Lower leg skin (tissue), 4 donors: ENCODE measurements at regions not wholly inside any gene's neighbourhood (a gene's known extent, or its start where the extent isn't known, plus 50 kb on each side); places are given as distances from the start of the nearest gene placed in this dataset.

Experiments used
- DNase-seq, 2 donors: peaks; one replicate each; pipeline ENCODE4 v3.0.0-alpha.2; 2019; ENCODE audit warnings: low spot score in 2 of 2
- H3K4me3 ChIP-seq: fragments of 200-600 bp; sonication (generic); 2 replicates; pipeline ENCODE4 v1.5.1; 2017; ENCODE audit warnings: mild to moderate bottlenecking, low read depth; ENCODE audit not compliant: poor library complexity, severe bottlenecking
- POLR2A ChIP-seq, 2 donors: fragments of 450-650 bp; IDR thresholded peaks; one replicate each; pipeline ENCODE4 v1.6.1; 2016 to 2017; ENCODE audit warnings: antibody characterized with exemption in 2 of 2, mild to moderate bottlenecking in 1 of 2, moderate library complexity in 1 of 2
- WGBS, 2 donors: methylation state at CpG; one replicate each; pipeline ENCODE4 v1.1.5; 2018; 5-methylcytosine and 5-hydroxymethylcytosine counted together
- intact Hi-C: fragments of 100-400 bp; cut with DNase I; formaldehyde crosslinking; loops from one replicate; pipeline ENCODE4 v1.15.0; 2023; ENCODE audit warnings: low total_unique reads
- TF ChIP-seq, protein P1 (sequence below), 3 donors: fragments of 450-650 bp; IDR thresholded peaks; one replicate each; pipeline ENCODE4 v1.5.1; 2016; ENCODE audit warnings: antibody characterized with exemption in 3 of 3, mild to moderate bottlenecking in 3 of 3, moderate library complexity in 2 of 3

DNA sequence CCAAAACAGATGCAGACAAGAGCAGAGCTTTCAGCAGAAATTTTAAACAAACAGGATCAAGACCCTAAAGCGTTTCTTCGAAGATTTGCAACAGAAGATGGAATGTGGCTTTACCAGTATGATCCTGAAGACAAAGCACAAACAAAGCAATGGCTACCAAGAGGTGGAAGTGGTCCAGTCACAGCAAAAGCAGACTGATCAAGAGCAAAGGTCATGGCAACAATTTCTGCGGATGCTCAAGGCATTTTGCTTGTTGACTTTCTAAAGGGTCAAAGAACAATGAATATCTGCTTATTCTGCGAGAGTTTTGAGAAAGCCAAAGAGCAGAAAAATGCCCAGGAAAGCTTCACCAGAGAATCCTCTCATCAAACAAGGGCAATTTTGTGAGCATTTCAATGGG lies 130.4 kb downstream of the MBL2 start:
- DNase-seq = no peak
- intact Hi-C loops = no loop called here
- 52 to 58% methylated on average over 4 of the region's 4 CpGs for WGBS, 2 donors
- TF ChIP-seq, protein P1, sequence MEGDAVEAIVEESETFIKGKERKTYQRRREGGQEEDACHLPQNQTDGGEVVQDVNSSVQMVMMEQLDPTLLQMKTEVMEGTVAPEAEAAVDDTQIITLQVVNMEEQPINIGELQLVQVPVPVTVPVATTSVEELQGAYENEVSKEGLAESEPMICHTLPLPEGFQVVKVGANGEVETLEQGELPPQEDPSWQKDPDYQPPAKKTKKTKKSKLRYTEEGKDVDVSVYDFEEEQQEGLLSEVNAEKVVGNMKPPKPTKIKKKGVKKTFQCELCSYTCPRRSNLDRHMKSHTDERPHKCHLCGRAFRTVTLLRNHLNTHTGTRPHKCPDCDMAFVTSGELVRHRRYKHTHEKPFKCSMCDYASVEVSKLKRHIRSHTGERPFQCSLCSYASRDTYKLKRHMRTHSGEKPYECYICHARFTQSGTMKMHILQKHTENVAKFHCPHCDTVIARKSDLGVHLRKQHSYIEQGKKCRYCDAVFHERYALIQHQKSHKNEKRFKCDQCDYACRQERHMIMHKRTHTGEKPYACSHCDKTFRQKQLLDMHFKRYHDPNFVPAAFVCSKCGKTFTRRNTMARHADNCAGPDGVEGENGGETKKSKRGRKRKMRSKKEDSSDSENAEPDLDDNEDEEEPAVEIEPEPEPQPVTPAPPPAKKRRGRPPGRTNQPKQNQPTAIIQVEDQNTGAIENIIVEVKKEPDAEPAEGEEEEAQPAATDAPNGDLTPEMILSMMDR (IDR thresholded peaks at IDR 0.05) = no peak
- no peak for TF ChIP-seq POLR2A (IDR thresholded peaks at IDR 0.05)
- no peak overlapping the region for H3K4me3 ChIP-seq

DNA sequence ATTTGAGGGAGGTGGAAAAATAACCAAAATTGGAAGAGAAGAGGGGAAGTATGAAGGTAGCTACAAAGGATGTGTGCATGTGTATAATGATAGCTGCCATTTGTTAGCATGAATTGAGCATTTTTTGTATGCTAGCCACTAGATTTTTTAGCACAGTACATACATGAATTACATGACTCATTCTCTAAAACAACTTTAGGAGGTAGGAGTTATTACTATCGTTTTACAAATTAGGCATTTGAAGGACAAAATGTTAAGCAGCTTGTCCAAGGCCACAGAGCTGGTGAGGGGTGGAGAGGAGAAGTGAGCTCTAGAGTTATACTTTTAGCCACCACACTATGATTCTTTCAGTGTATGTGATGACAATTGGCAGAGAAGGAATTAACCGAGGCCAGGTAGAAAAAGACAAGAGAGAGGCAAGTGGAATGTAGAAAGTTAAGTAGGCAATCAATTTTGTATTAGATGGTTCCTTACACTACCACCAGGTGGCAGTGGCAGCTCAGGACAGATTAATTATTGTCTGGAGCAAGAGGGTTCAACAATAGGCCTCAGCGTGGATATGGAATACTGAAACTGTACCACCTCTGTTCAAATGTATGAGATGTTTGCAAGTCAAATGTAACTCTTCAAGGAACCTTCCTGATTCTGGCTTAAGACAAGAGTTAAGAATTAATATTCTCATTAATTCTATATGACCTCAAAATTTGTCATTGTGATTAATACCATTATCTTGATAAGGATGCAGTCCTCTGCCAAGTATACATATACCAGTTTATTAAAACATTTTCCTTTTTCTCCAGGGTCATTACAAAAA lies 128.0 kb downstream of the MBL2 start:
- TF ChIP-seq, protein P1 (IDR thresholded peaks at IDR 0.05) = no peak
- no peak for TF ChIP-seq POLR2A (IDR thresholded peaks at IDR 0.05)
- intact Hi-C loops = no loop called here
- DNase-seq = no peak
- no peak overlapping the region for H3K4me3 ChIP-seq
- 28 to 34% methylated on average over 3 of the region's 3 CpGs for WGBS, 2 donors

DNA sequence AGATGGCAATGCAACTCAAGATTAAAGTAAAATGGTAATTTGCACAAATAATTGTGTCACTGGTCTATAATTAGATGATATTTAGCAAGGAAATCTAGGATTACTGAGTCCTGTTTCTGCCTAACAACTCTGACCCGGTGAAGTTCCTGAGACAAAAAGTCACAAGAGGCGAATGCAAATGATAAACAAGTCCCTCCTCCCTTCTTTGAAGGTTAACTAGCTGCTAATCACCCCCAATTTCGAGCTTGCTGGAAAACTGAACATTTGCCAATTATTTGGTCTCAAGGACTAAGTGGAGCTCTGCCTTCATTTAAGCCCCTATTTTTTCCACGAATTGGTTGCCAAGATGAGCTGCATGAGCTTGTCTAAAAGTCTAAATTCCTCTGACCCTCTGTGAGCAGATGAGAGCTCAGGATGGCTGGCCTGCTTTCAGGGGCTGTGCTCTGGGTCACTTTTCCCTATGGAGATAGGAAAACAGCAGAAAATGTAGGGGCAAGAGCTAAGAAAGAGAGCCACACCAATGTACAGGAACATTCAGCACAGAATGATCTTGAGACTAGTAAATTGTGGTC lies 127.3 kb downstream of the MBL2 start:
- TF ChIP-seq, protein P1 (IDR thresholded peaks at IDR 0.05) = no peak
- no peak for TF ChIP-seq POLR2A (IDR thresholded peaks at IDR 0.05)
- no peak overlapping the region for H3K4me3 ChIP-seq
- WGBS, 2 donors = 72 to 74% methylated on average over 4 of the region's 4 CpGs
- intact Hi-C loops = no loop called here
- no peak for DNase-seq

DNA sequence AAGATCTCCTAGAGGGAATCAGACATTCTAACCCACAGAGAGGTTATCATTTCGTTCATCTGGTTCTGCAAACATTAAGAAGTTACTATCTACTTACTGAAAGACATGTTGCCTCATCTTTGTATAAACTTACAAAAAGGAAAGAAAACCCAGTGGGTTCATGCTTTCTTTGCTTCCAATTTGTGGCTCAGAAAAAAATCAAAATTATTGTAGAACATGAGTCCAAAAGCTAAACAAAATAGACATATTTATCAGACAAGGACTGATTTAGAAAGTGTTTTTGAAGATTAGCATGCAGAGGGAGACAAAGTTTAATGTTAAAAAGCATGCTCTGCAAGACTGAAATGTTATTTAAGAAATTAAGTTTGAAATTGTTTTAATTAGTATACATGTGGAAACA lies 123.1 kb downstream of the MBL2 start:
- no peak overlapping the region for H3K4me3 ChIP-seq
- no peak for TF ChIP-seq POLR2A (IDR thresholded peaks at IDR 0.05)
- TF ChIP-seq, protein P1 (IDR thresholded peaks at IDR 0.05) = no peak
- intact Hi-C loops = no loop called here
- DNase-seq = no peak
- WGBS, 2 donors = 75 to 80% methylated on average over 1 of the region's 1 CpG

DNA sequence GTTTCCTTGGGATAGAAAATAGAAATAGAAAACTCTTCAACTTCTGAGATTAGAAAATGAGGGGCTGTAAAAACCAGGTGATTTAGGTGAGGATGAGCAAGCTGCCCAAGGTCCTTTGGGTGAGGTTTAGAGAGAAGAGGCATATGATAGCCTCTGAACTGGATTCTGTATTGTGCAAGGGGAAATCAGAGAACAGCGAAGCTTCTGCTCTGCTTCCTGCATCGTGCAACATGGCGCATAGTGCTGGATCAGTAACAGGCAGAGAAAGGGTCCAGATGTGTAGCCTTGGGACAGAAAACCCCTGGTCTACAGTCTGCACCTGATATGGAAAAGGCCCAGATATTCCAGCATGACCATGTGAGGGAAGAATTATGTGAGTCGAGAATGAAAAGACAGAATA lies 121.7 kb downstream of the MBL2 start:
- no peak overlapping the region for H3K4me3 ChIP-seq
- intact Hi-C loops = no loop called here
- no peak for DNase-seq
- 85 to 92% methylated on average over 4 of the region's 4 CpGs for WGBS, 2 donors
- TF ChIP-seq POLR2A (IDR thresholded peaks at IDR 0.05) = no peak
- TF ChIP-seq, protein P1 (IDR thresholded peaks at IDR 0.05) = no peak
